ENCODE measurements at regions not wholly inside any gene's neighbourhood (a gene's known extent, or its start where the extent isn't known, plus 50 kb on each side); places are given as distances from the start of the nearest gene placed in this dataset.

DNA sequence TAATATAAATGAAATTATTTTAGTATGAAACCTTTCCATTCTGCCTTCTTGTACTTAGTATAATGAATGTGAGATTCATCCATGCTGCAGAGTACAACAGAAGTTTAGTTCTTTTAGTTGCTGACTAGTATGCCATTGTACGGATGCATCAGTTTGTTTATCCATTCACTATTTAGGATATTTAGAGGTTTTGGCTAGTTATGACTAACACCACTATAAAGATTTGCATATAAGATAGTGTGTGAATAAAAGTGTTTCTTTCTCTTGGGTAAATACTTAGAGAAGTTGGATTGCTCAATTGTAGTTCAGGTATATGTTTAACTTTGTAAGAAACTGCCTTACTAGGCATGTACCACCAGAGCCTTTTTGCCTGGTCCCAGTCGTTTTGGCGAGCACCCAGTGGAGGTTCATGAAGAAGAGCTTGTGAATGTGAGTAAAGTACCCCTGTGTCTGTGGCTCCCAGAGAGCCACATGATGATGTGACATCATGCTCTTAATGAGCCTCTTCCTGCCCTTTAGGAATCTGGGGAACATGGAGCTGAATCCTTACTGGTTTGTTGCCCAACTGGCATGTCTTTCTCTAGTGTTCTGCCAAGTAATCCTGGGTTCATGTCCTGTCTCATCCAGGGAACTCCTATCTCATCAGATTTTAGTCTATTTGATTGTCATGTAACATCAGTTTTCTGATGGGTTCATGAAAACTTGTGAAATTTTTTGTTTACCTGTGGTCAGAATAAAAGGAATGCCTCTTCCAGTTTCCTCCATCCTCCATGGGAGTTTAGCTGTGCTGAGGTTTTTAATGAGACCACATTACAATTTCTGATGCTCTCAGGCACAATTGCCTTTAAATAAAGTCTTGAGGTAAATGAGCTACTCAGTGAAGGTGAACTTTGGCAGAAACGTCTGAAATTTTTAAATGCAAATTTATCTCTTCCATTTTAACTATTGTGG lies 234.8 kb downstream of the CASP12 start:
- no peak for TF ChIP-seq ZNF121 (CRISPR knock-in tag; conservative IDR thresholded peaks at IDR 0.05)
- no peak for TF ChIP-seq CTCF (IDR thresholded peaks at IDR 0.05 in 2 of 3, conservative IDR thresholded peaks at IDR 0.05 in 1 of 3; ENCODE audit: insufficient read depth in 2 of 3, low read depth in 1 of 3, low read length in 3 of 3)
- TF ChIP-seq POLR2AphosphoS5 (IDR thresholded peaks at IDR 0.05; ENCODE audit: control insufficient read depth, insufficient read depth, low read depth, low read length), result no peak
- TF ChIP-seq NBN (IDR thresholded peaks at IDR 0.05; ENCODE audit: low read depth), result no peak
- no peak for TF ChIP-seq ATF1 (CRISPR knock-in tag; IDR thresholded peaks at IDR 0.05)
- no peak for TF ChIP-seq ATF1 (tag; IDR thresholded peaks at IDR 0.05)
- no peak for TF ChIP-seq MAZ (CRISPR knock-in tag; conservative IDR thresholded peaks at IDR 0.05 in 1 of 2, IDR thresholded peaks at IDR 0.05 in 1 of 2)
- no peak for TF ChIP-seq ZNF133 (CRISPR knock-in tag; IDR thresholded peaks at IDR 0.05)
- TF ChIP-seq ZNF347 (CRISPR knock-in tag; IDR thresholded peaks at IDR 0.05; ENCODE audit: low read depth), result no peak
- TF ChIP-seq, protein P1, sequence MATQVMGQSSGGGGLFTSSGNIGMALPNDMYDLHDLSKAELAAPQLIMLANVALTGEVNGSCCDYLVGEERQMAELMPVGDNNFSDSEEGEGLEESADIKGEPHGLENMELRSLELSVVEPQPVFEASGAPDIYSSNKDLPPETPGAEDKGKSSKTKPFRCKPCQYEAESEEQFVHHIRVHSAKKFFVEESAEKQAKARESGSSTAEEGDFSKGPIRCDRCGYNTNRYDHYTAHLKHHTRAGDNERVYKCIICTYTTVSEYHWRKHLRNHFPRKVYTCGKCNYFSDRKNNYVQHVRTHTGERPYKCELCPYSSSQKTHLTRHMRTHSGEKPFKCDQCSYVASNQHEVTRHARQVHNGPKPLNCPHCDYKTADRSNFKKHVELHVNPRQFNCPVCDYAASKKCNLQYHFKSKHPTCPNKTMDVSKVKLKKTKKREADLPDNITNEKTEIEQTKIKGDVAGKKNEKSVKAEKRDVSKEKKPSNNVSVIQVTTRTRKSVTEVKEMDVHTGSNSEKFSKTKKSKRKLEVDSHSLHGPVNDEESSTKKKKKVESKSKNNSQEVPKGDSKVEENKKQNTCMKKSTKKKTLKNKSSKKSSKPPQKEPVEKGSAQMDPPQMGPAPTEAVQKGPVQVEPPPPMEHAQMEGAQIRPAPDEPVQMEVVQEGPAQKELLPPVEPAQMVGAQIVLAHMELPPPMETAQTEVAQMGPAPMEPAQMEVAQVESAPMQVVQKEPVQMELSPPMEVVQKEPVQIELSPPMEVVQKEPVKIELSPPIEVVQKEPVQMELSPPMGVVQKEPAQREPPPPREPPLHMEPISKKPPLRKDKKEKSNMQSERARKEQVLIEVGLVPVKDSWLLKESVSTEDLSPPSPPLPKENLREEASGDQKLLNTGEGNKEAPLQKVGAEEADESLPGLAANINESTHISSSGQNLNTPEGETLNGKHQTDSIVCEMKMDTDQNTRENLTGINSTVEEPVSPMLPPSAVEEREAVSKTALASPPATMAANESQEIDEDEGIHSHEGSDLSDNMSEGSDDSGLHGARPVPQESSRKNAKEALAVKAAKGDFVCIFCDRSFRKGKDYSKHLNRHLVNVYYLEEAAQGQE (IDR thresholded peaks at IDR 0.05; ENCODE audit: borderline replicate concordance), result no peak
- TF ChIP-seq, protein P1 (CRISPR knock-in tag; IDR thresholded peaks at IDR 0.05; ENCODE audit: low read depth), result no peak
- TF ChIP-seq CBX2 (IDR thresholded peaks at IDR 0.05; ENCODE audit: insufficient read depth, low read length, poor library complexity, severe bottlenecking), result no peak
- no peak for TF ChIP-seq POLR3A (IDR thresholded peaks at IDR 0.05; ENCODE audit: borderline replicate concordance, extremely low read depth, insufficient read depth, insufficient read length)
- TF ChIP-seq ZNF77 (CRISPR knock-in tag; IDR thresholded peaks at IDR 0.05), result no peak
- TF ChIP-seq NKRF (IDR thresholded peaks at IDR 0.05; ENCODE audit: borderline replicate concordance), result no peak

Measured in K562 (cell line).